Gastroesophageal sphincter (tissue), 3 donors: ENCODE measurements at regions not wholly inside any gene's neighbourhood (a gene's known extent, or its start where the extent isn't known, plus 50 kb on each side); places are given as distances from the start of the nearest gene placed in this dataset.

ENCODE experiments used
- POLR2A ChIP-seq, 2 donors: fragments of 450-650 bp; IDR thresholded peaks; one replicate each; pipeline ENCODE4 v1.6.1; 2017; ENCODE audit warnings: antibody characterized with exemption in 2 of 2, mild to moderate bottlenecking in 2 of 2, moderate library complexity in 1 of 2
- TF ChIP-seq, protein P1 (sequence below), 4 experiments: fragments of 200-600 bp in 2 of 4; fragments of 450-650 bp in 2 of 4; sonication (generic) in 1 of 4; IDR thresholded peaks; one replicate each; pipeline ENCODE4 v1.5.1; 2017 to 2019; ENCODE audit warnings: antibody characterized with exemption in 4 of 4, mild to moderate bottlenecking in 2 of 4, moderate library complexity in 2 of 4

DNA sequence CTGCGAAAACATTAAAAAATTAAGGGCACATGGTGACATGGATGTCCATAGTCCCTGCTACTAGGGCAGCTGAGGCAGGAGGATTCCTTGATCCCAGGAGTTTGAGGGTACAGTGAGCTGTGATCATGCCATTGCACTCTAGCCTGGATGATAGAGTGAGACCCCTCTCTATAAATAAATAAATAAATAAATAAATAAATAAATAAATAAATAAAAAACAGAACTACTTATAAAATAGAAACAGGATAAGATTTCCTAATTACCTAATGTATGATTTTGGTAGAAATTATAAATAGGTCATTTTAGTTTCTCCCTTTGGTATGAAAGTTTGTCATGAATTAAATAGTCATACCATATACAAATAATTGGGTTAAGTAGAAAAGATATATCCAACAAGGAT, 916.2 kb downstream of the GRIK2 start:
- TF ChIP-seq, protein P1, sequence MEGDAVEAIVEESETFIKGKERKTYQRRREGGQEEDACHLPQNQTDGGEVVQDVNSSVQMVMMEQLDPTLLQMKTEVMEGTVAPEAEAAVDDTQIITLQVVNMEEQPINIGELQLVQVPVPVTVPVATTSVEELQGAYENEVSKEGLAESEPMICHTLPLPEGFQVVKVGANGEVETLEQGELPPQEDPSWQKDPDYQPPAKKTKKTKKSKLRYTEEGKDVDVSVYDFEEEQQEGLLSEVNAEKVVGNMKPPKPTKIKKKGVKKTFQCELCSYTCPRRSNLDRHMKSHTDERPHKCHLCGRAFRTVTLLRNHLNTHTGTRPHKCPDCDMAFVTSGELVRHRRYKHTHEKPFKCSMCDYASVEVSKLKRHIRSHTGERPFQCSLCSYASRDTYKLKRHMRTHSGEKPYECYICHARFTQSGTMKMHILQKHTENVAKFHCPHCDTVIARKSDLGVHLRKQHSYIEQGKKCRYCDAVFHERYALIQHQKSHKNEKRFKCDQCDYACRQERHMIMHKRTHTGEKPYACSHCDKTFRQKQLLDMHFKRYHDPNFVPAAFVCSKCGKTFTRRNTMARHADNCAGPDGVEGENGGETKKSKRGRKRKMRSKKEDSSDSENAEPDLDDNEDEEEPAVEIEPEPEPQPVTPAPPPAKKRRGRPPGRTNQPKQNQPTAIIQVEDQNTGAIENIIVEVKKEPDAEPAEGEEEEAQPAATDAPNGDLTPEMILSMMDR (IDR thresholded peaks at IDR 0.05), result no peak
- no peak for TF ChIP-seq POLR2A (IDR thresholded peaks at IDR 0.05)
